ENCODE measurements at regions not wholly inside any gene's neighbourhood (a gene's known extent, or its start where the extent isn't known, plus 50 kb on each side); places are given as distances from the start of the nearest gene placed in this dataset.

- Mint-ChIP-seq H3K27me3 (ENCODE audit: low read depth) (peaks cover 18% of the 10 kb centered on the region), H3K9me3 (peaks cover 18% of the 10 kb centered on the region), H3K27ac (peak overlapping the region; percentile 71 to 92 (median 82)), H3K4me1 (peaks cover 51% of the 10 kb centered on the region), H3K36me3 (ENCODE audit: low read depth) (peaks cover 19% of the 10 kb centered on the region), H3K4me3 (peak overlapping the region in 1 of 3 experiments; percentile 46)
- no peak for TF ChIP-seq CTCF (IDR thresholded peaks at IDR 0.05; ENCODE audit: unreplicated experiment in 3 of 3)
Measured at GRCh38 chr2:65663831-65664407, 231.5 kb upstream of the SPRED2 start.

GRCh38 chr2:65662654-65663432, 230.4 kb upstream of the SPRED2 start:
- H3K4me1 Mint-ChIP-seq, result peaks cover 55% of the 10 kb centered on the region
- peak overlapping the region; percentile 33 to 55 (median 53) for H3K4me3 Mint-ChIP-seq

GRCh38 chr2:65661980-65662653, 229.7 kb upstream of the SPRED2 start:
- peak overlapping the region; percentile 33 to 55 (median 53) for H3K4me3 Mint-ChIP-seq
- no peak for TF ChIP-seq CTCF (IDR thresholded peaks at IDR 0.05; ENCODE audit: unreplicated experiment in 3 of 3)
- peaks cover 3% of the 10 kb centered on the region for H3K9me3 Mint-ChIP-seq
- H3K27me3 Mint-ChIP-seq (ENCODE audit: low read depth), result peaks cover 20% of the 10 kb centered on the region
- H3K27ac Mint-ChIP-seq, result peak overlapping the region; percentile 71 to 92 (median 82)
- H3K36me3 Mint-ChIP-seq (ENCODE audit: low read depth), result peaks cover 8% of the 10 kb centered on the region
- peaks cover 62% of the 10 kb centered on the region for H3K4me1 Mint-ChIP-seq

More at GRCh38 chr2:65662654-65663432, 230.4 kb upstream of the SPRED2 start:
- peak overlapping the region; percentile 71 to 92 (median 82) for H3K27ac Mint-ChIP-seq
- no peak for TF ChIP-seq CTCF (IDR thresholded peaks at IDR 0.05; ENCODE audit: unreplicated experiment in 3 of 3)
- peaks cover 7% of the 10 kb centered on the region for H3K9me3 Mint-ChIP-seq
- H3K36me3 Mint-ChIP-seq (ENCODE audit: low read depth), result peaks cover 11% of the 10 kb centered on the region
- H3K27me3 Mint-ChIP-seq (ENCODE audit: low read depth), result peaks cover 22% of the 10 kb centered on the region

- H3K27me3 Mint-ChIP-seq (ENCODE audit: low read depth), result peaks cover 8% of the 10 kb centered on the region
Measured at GRCh38 chr2:65660340-65660739, 227.9 kb upstream of the SPRED2 start.

GRCh38 chr2:65658881-65659280, 226.5 kb upstream of the SPRED2 start:
- no peak for TF ChIP-seq CTCF (IDR thresholded peaks at IDR 0.05; ENCODE audit: unreplicated experiment in 3 of 3)
- Mint-ChIP-seq H3K4me3 (peak overlapping the region in 2 of 3 experiments; percentile 28 to 30), H3K27me3 (ENCODE audit: low read depth) (peaks cover 16% of the 10 kb centered on the region), H3K27ac (peak overlapping the region; percentile 40 to 90 (median 61)), H3K9me3 (no peaks in the 10 kb centered on the region), H3K4me1 (peaks cover 85% of the 10 kb centered on the region), H3K36me3 (ENCODE audit: low read depth) (no peaks in the 10 kb centered on the region)

More at GRCh38 chr2:65660340-65660739, 227.9 kb upstream of the SPRED2 start:
- H3K9me3 Mint-ChIP-seq, result no peaks in the 10 kb centered on the region
- no peaks in the 10 kb centered on the region for H3K36me3 Mint-ChIP-seq (ENCODE audit: low read depth)
- H3K4me1 Mint-ChIP-seq, result peaks cover 78% of the 10 kb centered on the region
- no peak for TF ChIP-seq CTCF (IDR thresholded peaks at IDR 0.05; ENCODE audit: unreplicated experiment in 3 of 3)
- H3K27ac Mint-ChIP-seq, result peak overlapping the region; percentile 37 to 92 (median 69)
- H3K4me3 Mint-ChIP-seq, result peak overlapping the region; percentile 1 to 58 (median 54)

Data from nephron (organoid).